ENCODE measurements at regions not wholly inside any gene's neighbourhood (a gene's known extent, or its start where the extent isn't known, plus 50 kb on each side); places are given as distances from the start of the nearest gene placed in this dataset.
"Not testable (repeated sequence)": the region's sequence is repeated elsewhere in the genome, so short reads cannot be mapped to it uniquely, and the experiment has no call there.

DNA sequence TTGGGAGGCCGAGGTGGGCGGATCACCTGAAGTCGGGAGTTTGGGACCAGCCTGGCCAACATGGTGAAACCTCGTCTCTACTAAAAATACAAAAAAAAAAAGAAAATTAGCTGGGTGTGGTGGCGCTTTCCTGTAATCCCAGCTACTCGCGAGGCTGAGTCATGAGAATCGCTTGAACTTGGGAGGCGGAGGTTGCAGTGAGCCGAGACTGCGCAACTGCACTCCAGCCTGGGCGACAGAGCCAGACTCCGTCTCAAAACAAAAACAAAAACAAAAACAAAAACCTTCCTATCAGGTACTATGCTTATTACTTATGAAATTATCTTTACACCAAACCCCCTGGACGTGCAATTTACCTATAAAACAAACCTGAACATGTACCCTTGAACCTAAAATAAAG is 106.0 kb upstream of the PNPT1 start:
- H3K9ac ChIP-seq (ENCODE audit: insufficient read depth in 1 of 2, low read depth in 2 of 2, low read length in 2 of 2); H3K27me3 ChIP-seq (ENCODE audit: control insufficient read depth in 2 of 2, insufficient read depth in 2 of 2, low read length in 2 of 2); H3K4me1 ChIP-seq (replicated peaks in 1 of 2; ENCODE audit: control insufficient read depth in 2 of 2, insufficient read depth in 2 of 2, low read length in 2 of 2); H2AFZ ChIP-seq (ENCODE audit: low read depth, low read length); CTCF ChIA-PET (ENCODE audit: low intra/inter-chr PET ratio); H4K20me1 ChIP-seq (replicated peaks; ENCODE audit: control insufficient read depth, insufficient read depth, low read length); H3K36me3 ChIP-seq (ENCODE audit: control insufficient read depth, insufficient read depth, low read length); FAIRE-seq; intact Hi-C loops (cut with micrococcal nuclease); H3K27ac ChIP-seq (ENCODE audit: extremely low read depth, low read depth, low read length); H3K4me2 ChIP-seq (ENCODE audit: insufficient read depth, low read length); in situ Hi-C loops (cut with MboI); ATAC-seq; H3K9me3 ChIP-seq (replicated peaks; ENCODE audit: control insufficient read depth, insufficient read depth, low read depth, low read length); H3K4me3 ChIP-seq; H3K9me1 ChIP-seq (ENCODE audit: control insufficient read depth, insufficient read depth, low read length); H3K79me2 ChIP-seq (ENCODE audit: control insufficient read depth, insufficient read depth, low read length); BruUV-seq (replicated peaks): not testable (repeated sequence)
- POLR2A ChIA-PET: interaction anchor here (0.6 kb wide), 1 partner anchor 37 kb away, joined by 3 read pairs; no protein-coding TSS in a partner anchor
- DNase-seq (ENCODE audit: extremely low read depth in 1 of 4, low spot score in 3 of 4): peak in 1 of 4 experiments; percentile 11
- 2% methylated on average over 9 of the region's 14 CpGs for WGBS (ENCODE audit: insufficient coverage, low coverage, missing lambda C conversion rate)
- peak; percentile 30; the same call in 1 of the 2 replicates for TF ChIP-seq ZNF384 (IDR thresholded peaks at IDR 0.05; ENCODE audit: low read depth, low read length)
- peak; percentile 70 to 74 for TF ChIP-seq NRF1 (conservative IDR thresholded peaks at IDR 0.05 in 1 of 2, IDR thresholded peaks at IDR 0.05 in 1 of 2)

DNA sequence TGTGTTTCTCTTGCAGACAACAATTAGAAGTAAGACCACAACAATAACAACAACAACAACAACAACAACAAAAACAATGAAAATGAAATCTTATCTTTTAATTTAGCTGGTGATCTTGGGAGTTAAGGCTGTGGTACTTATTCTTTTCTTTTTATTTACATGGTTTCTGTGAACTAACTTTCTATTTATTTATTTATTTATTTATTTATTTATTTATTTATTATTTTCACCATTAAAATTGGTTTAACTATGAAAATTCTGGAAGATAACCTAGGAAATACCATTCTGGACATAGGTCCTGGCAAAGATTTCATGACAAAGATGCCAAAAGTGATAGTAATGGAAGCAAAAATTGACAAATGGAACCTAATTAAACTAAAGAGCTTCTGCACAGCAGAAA is 102.5 kb upstream of the PNPT1 start:
- no peak overlapping the region for H3K9ac ChIP-seq (ENCODE audit: insufficient read depth in 1 of 2, low read depth in 2 of 2, low read length in 2 of 2)
- no peak overlapping the region for H3K4me3 ChIP-seq
- no peaks in the 10 kb centered on the region for H3K27me3 ChIP-seq (ENCODE audit: control insufficient read depth in 2 of 2, insufficient read depth in 2 of 2, low read length in 2 of 2)
- ChIA-PET CTCF (ENCODE audit: low intra/inter-chr PET ratio) (no interaction called here), POLR2A (no interaction called here)
- no peak for FAIRE-seq
- no peak for DNase-seq (ENCODE audit: extremely low read depth in 1 of 4, low spot score in 3 of 4)
- no peaks in the 10 kb centered on the region for H3K36me3 ChIP-seq (ENCODE audit: control insufficient read depth, insufficient read depth, low read length)
- intact Hi-C loops (cut with micrococcal nuclease): no loop called here
- BruUV-seq (replicated peaks): no TSS peak
- no peaks in the 10 kb centered on the region for H3K9me1 ChIP-seq (ENCODE audit: control insufficient read depth, insufficient read depth, low read length)
- ATAC-seq: no peak
- no peak overlapping the region for H3K27ac ChIP-seq (ENCODE audit: extremely low read depth, low read depth, low read length)
- H3K79me2 ChIP-seq (ENCODE audit: control insufficient read depth, insufficient read depth, low read length): no peaks in the 10 kb centered on the region
- H2AFZ ChIP-seq (ENCODE audit: low read depth, low read length): no peak overlapping the region
- no peaks in the 10 kb centered on the region for H4K20me1 ChIP-seq (replicated peaks; ENCODE audit: control insufficient read depth, insufficient read depth, low read length)
- no peaks in the 10 kb centered on the region for H3K9me3 ChIP-seq (replicated peaks; ENCODE audit: control insufficient read depth, insufficient read depth, low read depth, low read length)
- H3K4me1 ChIP-seq (replicated peaks in 1 of 2; ENCODE audit: control insufficient read depth in 2 of 2, insufficient read depth in 2 of 2, low read length in 2 of 2): no peaks in the 10 kb centered on the region; a peak in 1 of 5 replicates
- no peak overlapping the region for H3K4me2 ChIP-seq (ENCODE audit: insufficient read depth, low read length)
- in situ Hi-C loops (cut with MboI): no loop called here
- TF ChIP-seq ADNP (tag; IDR thresholded peaks at IDR 0.05) (no peak), CEBPG (CRISPR knock-in tag; IDR thresholded peaks at IDR 0.05) (no peak), CEBPG (tag; conservative IDR thresholded peaks at IDR 0.05 in 1 of 2, IDR thresholded peaks at IDR 0.05 in 1 of 2) (no peak), ZNF174 (CRISPR knock-in tag; IDR thresholded peaks at IDR 0.05) (no peak), HNRNPLL (IDR thresholded peaks at IDR 0.05; ENCODE audit: low read depth, low read length, poor library complexity, severe bottlenecking) (no peak), EP300 (IDR thresholded peaks at IDR 0.05; ENCODE audit: low read length) (no peak)
- TF ChIP-seq, protein P1, sequence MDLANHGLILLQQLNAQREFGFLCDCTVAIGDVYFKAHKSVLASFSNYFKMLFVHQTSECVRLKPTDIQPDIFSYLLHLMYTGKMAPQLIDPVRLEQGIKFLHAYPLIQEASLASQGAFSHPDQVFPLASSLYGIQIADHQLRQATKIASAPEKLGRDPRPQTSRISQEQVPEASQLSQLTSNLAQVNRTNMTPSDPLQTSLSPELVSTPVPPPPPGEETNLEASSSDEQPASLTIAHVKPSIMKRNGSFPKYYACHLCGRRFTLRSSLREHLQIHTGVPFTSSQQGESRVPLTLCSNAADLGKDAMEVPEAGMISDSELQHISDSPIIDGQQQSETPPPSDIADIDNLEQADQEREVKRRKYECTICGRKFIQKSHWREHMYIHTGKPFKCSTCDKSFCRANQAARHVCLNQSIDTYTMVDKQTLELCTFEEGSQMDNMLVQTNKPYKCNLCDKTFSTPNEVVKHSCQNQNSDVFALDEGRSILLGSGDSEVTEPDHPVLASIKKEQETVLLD (IDR thresholded peaks at IDR 0.05): no peak
- TF ChIP-seq, protein P2, sequence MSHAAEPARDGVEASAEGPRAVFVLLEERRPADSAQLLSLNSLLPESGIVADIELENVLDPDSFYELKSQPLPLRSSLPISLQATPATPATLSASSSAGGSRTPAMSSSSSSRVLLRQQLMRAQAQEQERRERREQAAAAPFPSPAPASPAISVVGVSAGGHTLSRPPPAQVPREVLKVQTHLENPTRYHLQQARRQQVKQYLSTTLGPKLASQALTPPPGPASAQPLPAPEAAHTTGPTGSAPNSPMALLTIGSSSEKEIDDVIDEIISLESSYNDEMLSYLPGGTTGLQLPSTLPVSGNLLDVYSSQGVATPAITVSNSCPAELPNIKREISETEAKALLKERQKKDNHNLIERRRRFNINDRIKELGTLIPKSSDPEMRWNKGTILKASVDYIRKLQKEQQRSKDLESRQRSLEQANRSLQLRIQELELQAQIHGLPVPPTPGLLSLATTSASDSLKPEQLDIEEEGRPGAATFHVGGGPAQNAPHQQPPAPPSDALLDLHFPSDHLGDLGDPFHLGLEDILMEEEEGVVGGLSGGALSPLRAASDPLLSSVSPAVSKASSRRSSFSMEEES (CRISPR knock-in tag; IDR thresholded peaks at IDR 0.05): no peak
- TF ChIP-seq, protein P3, sequence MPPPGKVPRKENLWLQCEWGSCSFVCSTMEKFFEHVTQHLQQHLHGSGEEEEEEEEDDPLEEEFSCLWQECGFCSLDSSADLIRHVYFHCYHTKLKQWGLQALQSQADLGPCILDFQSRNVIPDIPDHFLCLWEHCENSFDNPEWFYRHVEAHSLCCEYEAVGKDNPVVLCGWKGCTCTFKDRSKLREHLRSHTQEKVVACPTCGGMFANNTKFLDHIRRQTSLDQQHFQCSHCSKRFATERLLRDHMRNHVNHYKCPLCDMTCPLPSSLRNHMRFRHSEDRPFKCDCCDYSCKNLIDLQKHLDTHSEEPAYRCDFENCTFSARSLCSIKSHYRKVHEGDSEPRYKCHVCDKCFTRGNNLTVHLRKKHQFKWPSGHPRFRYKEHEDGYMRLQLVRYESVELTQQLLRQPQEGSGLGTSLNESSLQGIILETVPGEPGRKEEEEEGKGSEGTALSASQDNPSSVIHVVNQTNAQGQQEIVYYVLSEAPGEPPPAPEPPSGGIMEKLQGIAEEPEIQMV (tag; conservative IDR thresholded peaks at IDR 0.05; ENCODE audit: low read depth): no peak
- TF ChIP-seq, protein P4, sequence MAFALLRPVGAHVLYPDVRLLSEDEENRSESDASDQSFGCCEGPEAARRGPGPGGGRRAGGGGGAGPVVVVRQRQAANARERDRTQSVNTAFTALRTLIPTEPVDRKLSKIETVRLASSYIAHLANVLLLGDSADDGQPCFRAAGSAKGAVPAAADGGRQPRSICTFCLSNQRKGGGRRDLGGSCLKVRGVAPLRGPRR (CRISPR knock-in tag; IDR thresholded peaks at IDR 0.05): no peak
